HEK293T (cell line): ENCODE measurements at regions not wholly inside any gene's neighbourhood (a gene's known extent, or its start where the extent isn't known, plus 50 kb on each side); places are given as distances from the start of the nearest gene placed in this dataset.

Experiments used
- CTCF ChIA-PET: fragments of 350-600 bp; formaldehyde crosslinking; extraction: SDS; loops from one replicate; lab custom pipeline; 2021; ENCODE audit warnings: antibody characterized with exemption, inconsistent platforms; lab: Yijun Ruan, JAX
- POLR2A ChIA-PET: fragments of 350-600 bp; formaldehyde crosslinking; extraction: SDS; loops from one replicate; lab custom pipeline; 2020; ENCODE audit warnings: antibody characterized with exemption, inconsistent platforms; lab: Yijun Ruan, JAX
- DNase-seq: peaks from one replicate; pipeline ENCODE4 v3.0.0; 2012; ENCODE audit warnings: mixed read lengths; ENCODE audit errors: extremely low spot score
- ARNT ChIP-seq: fragments of 450-650 bp; IDR thresholded peaks from 2 replicates; pipeline ENCODE4 v1.6.1; 2017; ENCODE audit warnings: mild to moderate bottlenecking
- BHLHE40 ChIP-seq: fragments of 450-650 bp; IDR thresholded peaks from 2 replicates; pipeline ENCODE4 v1.6.1; 2016; ENCODE audit warnings: mild to moderate bottlenecking, moderate library complexity, borderline replicate concordance
- CTBP1 ChIP-seq: fragments of 450-650 bp; IDR thresholded peaks from 2 replicates; pipeline ENCODE4 v1.6.1; 2016; ENCODE audit warnings: borderline replicate concordance
- ELF4 ChIP-seq: fragments of 450-650 bp; IDR thresholded peaks from 2 replicates; pipeline ENCODE4 v1.6.1; 2017; ENCODE audit warnings: antibody characterized with exemption
- FOXA1 ChIP-seq: fragments of 450-650 bp; IDR thresholded peaks from 2 replicates; pipeline ENCODE4 v1.6.1; 2016; ENCODE audit warnings: mild to moderate bottlenecking
- FOXK2 ChIP-seq: fragments of 450-650 bp; IDR thresholded peaks from 2 replicates; pipeline ENCODE4 v1.6.1; 2016; ENCODE audit warnings: mild to moderate bottlenecking
- FOXM1 ChIP-seq: fragments of 450-650 bp; IDR thresholded peaks from 2 replicates; pipeline ENCODE4 v1.6.1; 2017; ENCODE audit warnings: mild to moderate bottlenecking, borderline replicate concordance
- HDGF ChIP-seq: fragments of 450-650 bp; IDR thresholded peaks from 2 replicates; pipeline ENCODE4 v1.6.1; 2017; ENCODE audit warnings: antibody characterized with exemption, borderline replicate concordance
- L3MBTL2 ChIP-seq: fragments of 450-650 bp; conservative IDR thresholded peaks from 2 replicates; pipeline ENCODE4 v1.6.1; 2016; ENCODE audit warnings: mild to moderate bottlenecking
- LEF1 ChIP-seq: fragments of 450-650 bp; IDR thresholded peaks from 2 replicates; pipeline ENCODE4 v1.6.1; 2017; ENCODE audit warnings: mild to moderate bottlenecking, borderline replicate concordance
- NFRKB ChIP-seq: fragments of 450-650 bp; IDR thresholded peaks from 2 replicates; pipeline ENCODE4 v1.6.1; 2016; ENCODE audit warnings: mild to moderate bottlenecking, moderate library complexity
- PKNOX1 ChIP-seq: fragments of 450-650 bp; IDR thresholded peaks from 2 replicates; pipeline ENCODE4 v1.6.1; 2016
- SP1 ChIP-seq: fragments of 450-650 bp; IDR thresholded peaks from 2 replicates; pipeline ENCODE4 v1.6.1; 2017
- SUZ12 ChIP-seq: fragments of 450-650 bp; IDR thresholded peaks from 2 replicates; pipeline ENCODE4 v1.6.1; 2016; ENCODE audit warnings: mild to moderate bottlenecking
- TARDBP ChIP-seq: fragments of 450-650 bp; IDR thresholded peaks from 2 replicates; pipeline ENCODE4 v1.6.1; 2016
- ZNF384 ChIP-seq: fragments of 450-650 bp; IDR thresholded peaks from 2 replicates; pipeline ENCODE4 v1.6.1; 2016

- POLR2A ChIA-PET = no interaction called here
- CTCF ChIA-PET = no interaction called here
- DNase-seq = no peak
- TF ChIP-seq SP1 = no peak
- no peak for TF ChIP-seq PKNOX1
- TF ChIP-seq CTBP1 = no peak
- no peak for TF ChIP-seq ZNF384
These were observed 257.6 kb downstream of the ETNK1 start for GRCh38 chr12:22882559-22882958.

GRCh38 chr12:22893878-22894277, 268.9 kb downstream of the ETNK1 start:
- POLR2A ChIA-PET = no interaction called here
- CTCF ChIA-PET = no interaction called here
- TF ChIP-seq FOXM1 (no peak), TARDBP (no peak), ZNF384 (no peak), CTBP1 (no peak), PKNOX1 (no peak), BHLHE40 (no peak), NFRKB (no peak), SUZ12 (no peak), FOXK2 (no peak), FOXA1 (no peak), SP1 (no peak), ELF4 (no peak)
- DNase-seq = no peak

- TF ChIP-seq ARNT = no peak
- no peak for TF ChIP-seq ELF4
- TF ChIP-seq ZNF384 = no peak
- no peak for TF ChIP-seq CTBP1
- TF ChIP-seq TARDBP = no peak
- TF ChIP-seq SP1 = no peak
- TF ChIP-seq LEF1 = no peak
- TF ChIP-seq L3MBTL2 = no peak
- no peak for TF ChIP-seq SUZ12
- TF ChIP-seq FOXM1 = no peak
- TF ChIP-seq HDGF = no peak
- no peak for TF ChIP-seq BHLHE40
- TF ChIP-seq PKNOX1 = no peak
- TF ChIP-seq FOXK2 = no peak
- TF ChIP-seq FOXA1 = no peak
- POLR2A ChIA-PET = no interaction called here
- no peak for DNase-seq
- CTCF ChIA-PET = no interaction called here
These were observed 274.2 kb downstream of the ETNK1 start for GRCh38 chr12:22899184-22899583.

- POLR2A ChIA-PET = no interaction called here
These were observed 275.4 kb downstream of the ETNK1 start for GRCh38 chr12:22900401-22900800.

GRCh38 chr12:22904485-22904884, 279.5 kb downstream of the ETNK1 start:
- no peak for DNase-seq
- ChIA-PET POLR2A (no interaction called here), CTCF (no interaction called here)
- no peak for TF ChIP-seq FOXM1
- no peak for TF ChIP-seq BHLHE40
- no peak for TF ChIP-seq FOXA1
- no peak for TF ChIP-seq L3MBTL2
- TF ChIP-seq SUZ12 = no peak
- no peak for TF ChIP-seq LEF1

More at GRCh38 chr12:22900401-22900800, 275.4 kb downstream of the ETNK1 start:
- TF ChIP-seq SUZ12 (no peak), BHLHE40 (no peak), SP1 (no peak), ZNF384 (no peak), FOXK2 (no peak), FOXA1 (no peak), L3MBTL2 (no peak), ELF4 (no peak), ARNT (no peak), FOXM1 (no peak), NFRKB (no peak), CTBP1 (no peak), TARDBP (no peak), HDGF (no peak), LEF1 (no peak), PKNOX1 (no peak)
- DNase-seq = no peak
- CTCF ChIA-PET = no interaction called here

- TF ChIP-seq SUZ12 = no peak
- TF ChIP-seq FOXA1 = no peak
- TF ChIP-seq ZNF384 = no peak
- no peak for TF ChIP-seq ARNT
- no peak for TF ChIP-seq L3MBTL2
- CTCF ChIA-PET = no interaction called here
- no peak for DNase-seq
- POLR2A ChIA-PET = no interaction called here
These were observed 291.3 kb downstream of the ETNK1 start for GRCh38 chr12:22916241-22916640.
